ENCODE measurements at regions not wholly inside any gene's neighbourhood (a gene's known extent, or its start where the extent isn't known, plus 50 kb on each side); places are given as distances from the start of the nearest gene placed in this dataset.

DNA sequence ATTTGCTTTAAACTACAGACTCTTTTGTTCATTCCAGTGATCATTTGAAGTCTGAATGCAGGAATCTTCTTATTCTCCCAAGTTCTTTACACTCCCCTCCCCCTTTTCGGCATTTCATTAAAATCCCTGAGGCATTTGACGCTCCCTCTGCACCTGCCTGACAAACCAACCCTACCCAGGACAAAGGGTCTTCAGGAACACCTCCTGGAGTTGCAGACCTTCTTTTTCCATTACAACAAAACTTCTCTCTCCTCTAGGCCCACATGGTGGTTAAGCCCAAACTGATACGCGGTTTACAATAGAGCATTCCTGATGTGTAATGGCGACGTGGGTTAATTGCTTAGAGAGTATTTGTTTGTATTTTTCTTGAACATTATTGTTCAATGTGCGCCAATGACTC is 367.4 kb downstream of the FBXO15 start:
- DNase-seq, result no peak

DNA sequence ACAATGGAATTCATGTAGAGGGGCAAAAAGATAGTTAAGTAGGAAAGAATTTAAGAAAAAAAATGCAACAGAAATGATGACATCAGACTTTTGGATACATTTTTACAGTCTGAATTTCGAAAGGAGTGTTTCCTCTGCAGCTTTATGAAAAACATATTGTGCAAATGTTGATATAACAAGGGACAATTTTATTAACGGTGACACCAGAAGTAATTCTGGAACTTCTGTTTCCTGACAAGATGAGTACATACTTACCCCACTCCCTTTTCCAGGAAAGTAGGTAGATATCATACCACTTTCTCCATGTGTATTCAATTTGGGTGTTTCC is 369.6 kb downstream of the FBXO15 start:
- DNase-seq, result no peak

DNA sequence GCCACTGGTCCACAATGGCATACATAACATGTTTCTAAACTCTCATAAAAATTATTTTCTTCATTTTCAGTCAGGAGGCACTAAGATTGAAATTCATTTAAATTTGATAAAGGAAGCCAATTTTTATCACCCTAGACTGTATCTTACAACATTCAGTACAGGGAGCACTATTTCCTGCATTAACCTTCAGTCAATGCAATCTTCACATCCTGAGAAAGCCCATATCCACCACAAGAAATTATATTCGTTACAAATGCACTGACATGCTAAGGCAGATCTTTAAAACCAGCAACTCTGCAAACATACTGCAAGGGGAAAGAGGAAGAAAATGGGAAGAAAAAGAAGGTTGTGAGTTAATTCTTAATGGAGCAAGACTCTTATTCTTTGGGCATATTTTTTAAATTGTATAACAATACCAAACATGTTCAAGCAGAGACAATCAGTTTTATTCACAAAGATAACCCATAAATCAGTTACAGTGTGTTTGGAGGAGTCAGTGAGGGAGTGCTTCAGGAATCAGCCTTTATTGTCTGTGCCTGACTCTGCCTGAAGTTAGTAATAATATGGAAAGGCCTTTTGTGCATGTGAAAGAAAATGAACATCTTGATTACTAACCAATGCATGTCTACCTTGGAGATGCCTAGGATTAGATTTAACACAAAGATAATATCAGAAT is 370.1 kb downstream of the FBXO15 start:
- DNase-seq, result no peak

DNA sequence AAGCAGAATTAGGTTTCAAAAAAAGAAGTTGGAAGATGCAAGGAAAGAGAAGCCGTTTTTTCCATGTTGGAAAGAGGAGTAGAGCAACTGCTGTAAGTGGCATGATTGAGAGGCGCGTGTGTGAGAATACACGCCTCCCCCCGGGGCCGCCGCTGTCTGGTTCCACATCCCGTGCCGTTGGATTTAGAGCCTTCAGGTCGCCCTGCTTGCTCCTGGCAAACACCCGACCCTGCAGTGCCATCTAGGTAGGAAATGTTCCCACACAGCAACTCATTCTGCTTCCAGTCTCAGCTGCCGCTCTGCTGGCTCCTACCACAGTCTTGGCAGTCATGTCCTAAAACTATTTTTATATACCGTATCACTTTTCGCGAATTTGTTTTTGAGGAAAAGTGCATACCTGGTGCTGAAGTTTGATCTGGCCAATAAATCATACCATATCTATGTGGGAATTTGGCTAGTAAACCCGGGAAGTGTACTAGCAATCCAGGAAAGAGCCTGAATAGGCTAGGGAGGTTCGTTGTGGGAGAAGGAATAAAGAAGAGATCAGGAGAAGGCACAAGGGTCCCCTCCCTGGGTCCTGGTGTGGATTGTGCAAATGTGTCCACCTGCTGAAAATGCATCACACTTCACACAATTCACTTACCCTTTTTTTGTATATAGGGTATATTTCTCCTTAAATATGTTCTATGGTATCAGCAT is 372.7 kb downstream of the FBXO15 start:
- DNase-seq, result no peak

DNA sequence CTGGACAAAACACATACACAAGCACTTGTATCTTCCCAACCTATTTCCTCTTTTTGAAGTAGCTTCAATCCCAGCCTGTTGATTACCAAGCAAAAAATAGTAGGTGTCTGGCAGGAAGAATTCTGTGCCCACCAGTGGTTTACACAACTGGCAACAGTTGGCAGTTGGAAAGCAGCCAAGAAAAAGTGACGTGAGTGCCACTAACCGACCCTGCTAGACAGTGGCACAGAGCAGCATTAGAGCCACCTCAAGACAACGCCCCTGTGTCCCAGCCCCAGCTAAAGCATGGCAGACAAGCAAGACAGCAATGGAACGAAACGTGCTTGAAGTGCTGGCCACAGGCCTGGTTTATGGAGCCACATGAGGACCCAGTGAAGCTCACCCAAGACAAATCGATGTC is 379.6 kb downstream of the FBXO15 start:
- no peak for DNase-seq

DNA sequence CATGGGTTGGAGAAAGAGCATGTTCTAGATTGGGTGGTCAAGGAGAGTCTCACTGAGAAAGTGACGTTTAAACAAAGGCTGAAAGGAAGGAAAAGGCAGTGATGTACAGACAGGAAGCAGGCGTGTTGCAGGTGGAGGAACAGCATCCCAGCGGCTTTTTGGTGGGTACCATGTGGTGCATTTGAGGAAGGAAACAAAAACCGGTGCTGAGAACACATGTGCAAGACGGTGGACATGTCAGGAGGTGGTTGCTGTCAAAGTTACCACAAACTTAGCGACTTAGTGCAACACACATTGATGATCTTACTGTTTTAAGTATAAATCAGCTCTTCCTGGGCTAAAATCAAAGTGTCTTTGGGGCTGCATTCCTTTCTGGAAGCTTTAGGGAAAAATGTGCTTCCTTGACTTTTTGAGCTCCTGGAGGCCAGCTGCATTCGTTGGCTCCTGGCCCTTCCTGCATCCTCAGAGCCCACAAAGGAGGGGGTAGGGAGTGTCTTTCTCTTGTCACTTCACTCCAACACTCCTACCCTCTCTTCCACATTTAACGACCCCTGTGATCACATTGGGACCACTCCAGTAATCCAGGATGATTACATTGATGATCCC is 380.6 kb downstream of the FBXO15 start:
- DNase-seq, result no peak

DNA sequence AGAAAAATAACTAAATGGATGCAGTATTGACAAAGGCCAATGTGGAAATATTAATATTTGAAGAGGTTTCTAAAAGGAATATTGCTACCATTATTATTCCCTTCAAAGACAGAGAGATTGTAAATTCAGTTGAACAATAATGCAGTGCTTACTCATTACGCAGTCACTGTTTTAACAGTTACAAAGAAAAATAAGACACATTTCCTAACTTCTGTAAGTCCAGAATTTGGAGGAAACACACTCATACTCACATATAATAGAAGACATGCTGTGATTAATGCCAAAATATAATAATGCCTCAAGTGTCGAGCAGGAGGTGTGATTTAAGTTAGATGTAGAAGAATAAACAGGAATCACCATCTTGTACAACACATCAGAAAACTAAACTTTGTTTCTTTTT is 389.2 kb downstream of the FBXO15 start:
- DNase-seq, result no peak

DNA sequence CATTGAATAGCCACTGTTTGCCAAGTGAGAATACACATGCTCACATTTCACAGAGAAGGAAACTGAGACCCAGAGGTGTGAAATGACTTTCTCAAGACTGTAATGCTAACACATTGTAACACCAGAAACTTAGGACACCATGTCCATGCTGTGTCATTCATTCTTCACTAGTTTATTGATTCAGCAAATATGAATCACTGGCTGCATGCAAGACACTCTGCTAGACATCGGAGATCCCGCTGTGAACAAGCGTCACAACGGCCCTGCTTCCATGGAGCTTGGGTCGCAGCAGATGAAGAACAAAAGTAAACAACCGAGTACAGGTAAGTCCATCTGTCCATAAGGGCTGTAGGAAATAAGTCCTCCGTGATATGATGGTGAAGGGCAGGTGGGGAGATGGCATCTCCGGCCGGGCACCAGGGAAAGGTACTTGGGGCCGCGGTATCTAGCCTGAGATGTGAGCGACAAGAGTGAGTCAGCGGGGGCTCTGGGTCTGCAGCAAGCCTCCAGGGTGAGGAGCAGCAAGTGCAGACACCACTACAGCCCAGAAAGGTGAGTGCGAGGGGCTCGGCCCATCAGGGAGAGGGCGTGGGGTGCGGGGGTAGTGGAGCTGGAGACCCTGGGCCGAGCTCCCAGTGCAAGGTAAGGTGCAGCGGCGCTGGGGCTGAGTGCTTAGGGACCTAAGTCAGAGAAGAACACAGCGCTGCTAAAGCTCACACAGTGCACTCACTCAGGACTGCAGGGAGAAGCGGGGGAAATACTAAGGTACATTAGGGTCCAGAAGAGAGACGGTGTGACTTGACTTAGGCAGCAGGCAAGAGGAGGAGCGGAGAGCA is 391.2 kb downstream of the FBXO15 start:
- no peak for DNase-seq

DNA sequence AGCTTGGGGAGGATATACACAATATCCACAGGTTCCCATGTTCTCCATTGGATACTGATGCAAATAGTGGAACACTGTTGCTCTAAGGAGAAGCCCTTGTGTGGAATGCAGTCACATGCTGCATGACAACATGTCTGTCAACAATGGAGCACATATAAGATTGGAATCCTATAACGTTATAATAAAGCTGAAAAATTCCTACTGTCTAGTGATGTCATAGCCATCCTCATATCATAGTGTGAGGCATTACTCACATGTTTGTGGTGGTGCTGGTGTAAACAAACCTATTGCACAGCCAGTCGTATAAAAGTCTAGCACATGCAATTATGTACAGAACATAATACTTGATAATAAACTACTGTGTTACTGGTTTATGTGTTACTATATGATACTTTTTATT is 394.7 kb downstream of the FBXO15 start:
- DNase-seq, result no peak

DNA sequence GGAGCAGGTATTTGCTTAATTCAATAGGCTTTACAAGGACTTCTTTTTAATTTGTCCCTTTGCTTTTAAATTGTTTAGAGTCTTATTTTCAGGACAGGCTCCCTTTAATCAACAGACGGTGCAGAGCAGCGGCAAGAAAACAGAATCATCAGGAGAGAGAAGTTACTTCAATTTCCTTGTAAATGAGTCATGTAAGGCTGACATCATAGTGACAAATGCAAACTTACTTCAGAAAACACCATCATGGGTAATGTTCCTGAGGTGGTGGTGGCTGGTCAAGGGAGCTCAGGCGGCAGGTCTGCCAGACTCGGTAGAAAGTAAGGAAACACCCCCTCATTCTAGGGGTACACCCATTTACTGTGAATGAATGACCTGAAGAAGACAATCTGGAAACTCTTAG is 395.1 kb downstream of the FBXO15 start:
- no peak for DNase-seq

DNA sequence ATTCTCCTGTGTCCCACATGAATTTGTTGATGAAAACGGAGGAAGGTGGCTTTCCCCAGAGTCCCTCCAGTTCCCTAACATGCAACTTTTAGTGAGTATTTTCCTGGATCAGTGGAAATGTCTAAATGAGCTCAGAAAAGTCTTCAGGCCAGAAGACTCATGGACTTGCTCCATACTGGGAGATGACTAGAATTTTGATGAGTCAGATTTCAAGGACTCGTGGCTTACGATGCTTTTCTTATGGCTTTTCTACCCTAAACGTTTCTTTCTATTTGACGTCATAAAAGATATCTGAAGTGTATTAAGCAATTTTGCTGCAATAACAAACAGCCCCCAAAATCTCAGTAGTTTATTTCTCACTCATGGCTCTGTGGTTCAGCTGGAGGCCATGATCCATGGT is 397.6 kb downstream of the FBXO15 start:
- no peak for DNase-seq

DNA sequence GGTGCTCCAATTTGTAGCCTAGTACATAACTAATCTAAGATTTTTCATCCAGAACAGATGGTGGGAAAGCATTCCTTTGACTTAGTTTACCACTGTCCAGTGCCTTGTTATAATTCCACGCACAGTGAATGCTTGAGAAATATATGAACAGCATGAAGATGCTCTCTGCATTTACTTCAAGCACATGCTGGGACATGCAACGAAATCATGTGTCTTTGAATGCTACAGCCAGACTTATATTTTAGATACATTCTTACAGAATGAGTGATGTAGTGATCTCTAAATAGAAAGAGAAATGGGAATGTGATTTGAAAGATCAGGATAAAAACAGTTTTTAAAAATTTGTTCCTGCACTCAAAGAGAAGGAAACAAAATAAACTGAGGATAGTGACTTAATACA is 398.3 kb downstream of the FBXO15 start:
- no peak for DNase-seq

DNA sequence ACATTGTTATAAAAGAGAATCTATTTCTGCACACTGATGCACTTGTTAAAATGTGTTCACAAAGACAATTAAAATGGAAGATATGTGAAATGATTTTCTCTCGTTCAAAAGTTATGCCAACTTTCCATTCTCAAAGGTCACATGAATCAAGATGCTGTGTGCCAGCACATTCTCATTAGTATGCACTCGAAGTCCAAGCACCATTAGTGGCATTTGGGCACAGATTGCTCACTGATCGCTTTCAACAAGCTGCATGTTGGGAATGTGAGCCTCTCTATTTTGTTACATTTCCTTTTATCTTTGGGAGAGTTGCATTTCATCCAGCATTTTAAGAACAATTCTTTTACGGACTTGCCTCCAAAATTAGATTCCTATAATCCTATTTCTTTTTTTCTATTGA is 398.9 kb downstream of the FBXO15 start:
- DNase-seq, result no peak

DNA sequence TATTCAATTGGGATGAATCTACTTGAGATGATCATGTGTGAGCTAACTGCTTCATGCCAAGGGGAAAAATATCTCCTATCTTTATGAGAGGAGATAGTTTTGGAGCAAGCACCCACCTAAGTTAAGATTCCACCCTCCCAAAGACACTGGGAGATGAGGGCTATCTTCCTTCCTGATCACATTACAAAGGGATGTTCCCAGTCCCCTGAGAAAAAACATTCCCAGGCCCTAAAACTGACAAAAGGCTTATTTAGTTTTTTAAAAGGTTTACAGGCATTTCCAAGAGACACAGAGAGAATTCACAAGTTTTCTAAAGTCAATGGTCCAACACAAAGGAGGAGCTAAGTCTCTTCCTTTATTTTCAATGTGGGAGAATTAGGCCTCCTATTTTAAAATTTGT is 401.5 kb downstream of the FBXO15 start:
- no peak for DNase-seq

DNA sequence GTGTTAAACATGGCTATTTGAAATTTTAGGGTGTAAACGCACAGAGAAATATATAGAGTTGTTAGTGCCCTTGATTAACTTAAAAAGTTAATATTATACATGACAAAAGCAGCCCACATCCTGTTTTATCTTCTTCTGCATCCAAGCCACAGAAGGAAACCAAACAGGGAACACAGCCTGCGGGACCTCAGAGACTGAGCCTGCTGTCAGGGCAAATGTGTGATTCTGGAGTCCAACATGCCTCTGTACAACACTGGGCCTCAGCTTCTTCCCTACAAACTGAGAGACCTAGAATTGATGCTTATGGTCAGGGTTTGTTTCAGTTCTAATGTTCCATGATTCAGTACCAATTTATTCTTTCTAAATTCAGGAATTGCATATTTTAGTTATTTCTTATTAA is 404.7 kb downstream of the FBXO15 start:
- no peak for DNase-seq

DNA sequence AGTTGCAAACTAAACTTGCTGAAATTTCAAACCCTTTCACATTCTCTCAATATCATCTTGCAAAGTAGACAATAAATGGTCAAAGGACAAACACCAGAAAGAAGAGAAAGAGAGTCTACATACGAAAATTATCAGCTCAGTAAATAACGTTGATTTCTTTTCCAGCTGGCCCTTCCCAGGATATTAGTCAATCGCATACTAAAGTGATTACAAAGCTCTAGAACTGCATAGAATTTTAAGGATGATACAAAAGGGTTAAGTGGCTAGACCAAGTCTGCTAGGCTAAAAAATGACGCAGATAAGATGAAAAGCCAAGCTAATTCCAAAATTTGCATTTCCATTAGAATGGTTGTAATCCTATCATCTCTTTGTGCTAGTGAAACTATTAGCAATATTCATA is 405.7 kb downstream of the FBXO15 start:
- no peak for DNase-seq

DNA sequence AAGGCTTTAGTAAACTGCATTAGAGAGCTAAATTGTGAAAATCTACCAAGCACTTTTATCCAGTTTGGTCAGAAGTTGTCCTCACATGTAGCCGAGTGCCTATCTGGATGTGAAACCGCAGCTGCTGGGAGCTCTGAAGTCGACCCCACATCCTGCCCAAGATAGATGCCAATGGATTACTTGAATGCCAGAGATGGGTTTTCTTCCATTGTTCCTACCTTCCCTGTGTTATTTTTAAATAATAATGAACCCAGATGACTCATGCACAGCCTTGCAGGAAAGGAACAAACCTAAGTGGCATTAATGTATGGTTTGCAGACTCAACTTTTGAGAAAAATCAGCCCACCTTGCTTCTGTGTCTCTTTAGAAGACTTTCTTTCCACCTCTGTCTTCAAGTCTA is 408.5 kb downstream of the FBXO15 start:
- DNase-seq, result no peak

DNA sequence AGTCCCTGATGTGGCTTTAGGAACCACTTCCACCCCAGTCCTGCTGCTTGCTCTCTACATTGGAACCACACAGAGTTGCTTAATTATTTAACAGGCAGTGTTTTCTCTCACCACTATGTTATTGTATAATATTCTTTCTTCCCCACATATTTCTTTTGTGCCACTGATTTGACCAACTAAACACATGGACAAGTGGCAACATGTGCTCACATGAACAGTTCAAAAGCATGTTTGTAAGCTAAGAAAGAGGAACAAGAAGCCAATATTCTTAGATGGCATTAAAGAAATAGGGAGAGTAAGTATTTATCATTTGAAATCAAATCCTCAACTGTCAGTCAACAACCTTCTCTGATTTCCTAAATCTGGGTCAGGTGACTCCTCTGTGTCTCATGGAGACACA is 409.6 kb downstream of the FBXO15 start:
- no peak for DNase-seq

DNA sequence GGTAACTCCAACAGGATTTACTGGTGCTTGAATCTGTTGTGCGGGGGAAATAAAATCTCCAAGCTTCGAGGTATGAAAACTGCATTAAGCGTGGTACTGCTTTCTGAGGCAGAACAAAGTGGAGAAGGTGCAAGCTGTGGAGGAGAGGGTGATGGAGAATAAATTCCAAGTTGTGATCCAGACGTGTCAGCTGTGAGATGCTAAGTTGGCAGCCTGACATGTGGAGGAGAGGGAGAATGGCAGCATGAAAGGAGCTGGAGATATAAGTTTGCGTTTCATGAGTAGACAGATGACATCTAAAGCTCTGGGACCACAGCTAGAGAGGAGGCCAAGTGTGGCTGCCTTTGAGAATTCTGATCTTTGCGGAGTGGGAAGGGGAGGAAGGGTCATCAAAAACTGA is 411.8 kb downstream of the FBXO15 start:
- no peak for DNase-seq

DNA sequence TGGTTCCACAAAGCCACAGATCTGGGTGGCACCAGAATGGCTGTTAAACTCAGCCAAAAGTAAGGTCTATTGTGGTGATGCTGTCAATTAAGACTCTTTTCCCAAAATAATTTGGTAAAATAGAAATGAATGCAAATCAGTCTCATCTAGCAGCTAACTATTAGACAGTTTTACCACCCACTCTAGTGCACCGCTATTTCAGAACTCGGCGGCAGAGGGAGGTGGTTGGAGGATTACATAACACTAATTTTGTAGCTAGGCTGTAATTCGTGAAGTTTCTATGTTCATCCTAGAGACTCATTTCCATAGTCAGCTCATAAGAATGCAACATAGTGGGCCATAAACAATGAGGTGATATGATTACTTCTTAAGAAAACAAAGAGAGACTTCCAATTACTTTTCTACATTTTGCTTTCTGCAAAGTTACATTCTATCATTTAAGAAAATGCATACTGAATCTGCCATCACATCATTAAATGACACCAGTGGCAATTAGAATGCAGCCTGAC is 413.8 kb downstream of the FBXO15 start:
- DNase-seq, result no peak

DNA sequence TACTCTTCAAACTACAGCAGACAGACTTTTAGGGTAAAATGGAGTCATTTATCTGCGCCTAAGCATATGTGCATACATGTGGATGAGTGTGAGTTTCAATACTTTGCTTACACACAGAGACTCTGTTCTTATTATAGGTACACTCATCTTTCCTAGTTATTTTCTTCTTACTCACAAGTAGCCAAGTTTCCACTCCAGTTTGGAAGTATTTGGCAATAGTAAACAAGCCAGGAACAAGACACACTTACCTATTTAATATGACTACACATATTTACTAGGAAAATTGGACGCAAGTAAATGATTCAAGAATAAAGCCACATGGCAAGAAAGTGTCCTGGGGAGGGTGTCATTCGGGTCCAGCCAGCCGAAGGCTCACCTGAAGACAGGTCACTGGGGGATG is 414.3 kb downstream of the FBXO15 start:
- no peak for DNase-seq

DNA sequence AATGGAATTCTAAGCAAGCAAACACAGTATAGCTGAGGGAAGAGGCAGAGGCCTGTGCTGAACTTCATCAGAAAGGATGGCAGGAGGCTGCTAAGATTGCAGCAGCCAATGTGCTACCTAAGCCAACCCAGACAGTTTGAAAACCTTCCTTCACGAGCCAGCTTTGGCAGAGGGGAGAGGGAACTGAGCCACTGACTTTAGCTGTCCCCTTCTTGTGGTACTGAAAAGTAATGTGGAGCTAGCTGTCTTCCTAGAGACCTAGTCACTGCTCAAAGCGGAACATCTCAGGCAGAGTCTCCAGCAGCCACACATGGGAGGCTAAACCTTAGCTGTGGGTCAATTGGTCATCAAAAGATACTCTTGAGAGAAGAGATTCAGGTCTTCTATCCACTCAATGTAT is 419.0 kb downstream of the FBXO15 start:
- DNase-seq, result no peak

DNA sequence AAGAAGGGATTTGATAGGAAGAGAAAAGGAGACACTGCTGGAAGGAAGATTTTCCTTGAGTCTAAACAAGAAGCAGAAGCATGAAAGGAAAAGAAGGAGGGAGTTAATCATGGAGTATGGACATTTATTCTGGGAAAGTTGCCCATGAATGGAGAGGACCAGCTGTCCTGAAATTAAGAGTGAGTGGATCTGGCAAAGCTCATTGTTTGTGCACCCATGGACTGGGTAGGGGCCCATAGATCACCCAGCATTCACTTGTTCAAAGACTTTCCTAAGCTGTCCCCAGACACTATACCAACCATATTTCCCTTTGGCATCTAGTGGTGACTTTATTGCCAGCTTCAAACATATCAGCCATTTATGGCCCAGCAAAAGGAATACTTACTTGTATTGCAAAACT is 422.7 kb downstream of the FBXO15 start:
- no peak for DNase-seq

DNA sequence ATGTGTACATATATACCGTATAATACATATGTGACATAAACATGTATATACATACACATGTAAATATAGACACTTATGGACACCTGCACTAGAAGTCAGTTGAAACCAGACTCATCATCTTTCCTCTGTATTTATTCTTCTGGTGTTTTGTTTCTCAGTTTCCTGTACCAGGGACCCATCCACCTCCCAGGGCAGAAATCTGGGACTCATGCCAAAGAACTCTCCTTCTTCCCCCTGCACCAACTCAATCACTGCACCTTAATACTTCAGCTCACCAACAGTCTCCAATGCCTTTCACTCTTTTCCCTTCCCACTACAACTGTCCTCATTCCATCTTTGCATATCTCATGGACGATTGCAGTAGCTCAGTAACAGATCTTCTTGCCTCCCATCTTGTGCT is 428.0 kb downstream of the FBXO15 start:
- DNase-seq, result no peak

Data from stimulated activated CD8-positive, alpha-beta memory T cell treated with anti-CD3 and anti-CD28 coated beads, Interleukin-4, amount 100 ng/mL, for 48 hours (primary cell).